ENCODE measurements at regions not wholly inside any gene's neighbourhood (a gene's known extent, or its start where the extent isn't known, plus 50 kb on each side); places are given as distances from the start of the nearest gene placed in this dataset.

DNA sequence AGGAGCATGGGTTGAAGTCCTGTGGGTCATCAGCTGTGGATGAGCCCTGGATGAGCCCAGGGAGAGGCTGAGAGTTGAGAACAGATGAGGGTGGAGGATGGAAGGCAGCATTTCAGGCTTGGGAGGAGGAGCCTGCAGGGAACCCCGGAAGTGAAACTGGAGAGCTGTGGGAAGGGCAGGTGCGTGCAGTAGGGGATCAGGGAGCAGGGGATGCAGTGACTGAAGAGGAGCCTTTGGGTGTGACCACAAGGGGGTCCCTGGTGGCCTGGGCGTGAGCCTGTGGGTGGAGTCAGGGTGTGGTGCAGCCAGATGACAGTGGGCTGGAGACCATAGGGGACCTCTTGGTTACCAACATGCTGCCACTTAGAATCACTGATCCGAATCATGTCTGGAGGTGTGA is 115.5 kb downstream of the PAPOLA start:
- H3K36me3 ChIP-seq = no peaks in the 10 kb centered on the region
- TF ChIP-seq, protein P1, sequence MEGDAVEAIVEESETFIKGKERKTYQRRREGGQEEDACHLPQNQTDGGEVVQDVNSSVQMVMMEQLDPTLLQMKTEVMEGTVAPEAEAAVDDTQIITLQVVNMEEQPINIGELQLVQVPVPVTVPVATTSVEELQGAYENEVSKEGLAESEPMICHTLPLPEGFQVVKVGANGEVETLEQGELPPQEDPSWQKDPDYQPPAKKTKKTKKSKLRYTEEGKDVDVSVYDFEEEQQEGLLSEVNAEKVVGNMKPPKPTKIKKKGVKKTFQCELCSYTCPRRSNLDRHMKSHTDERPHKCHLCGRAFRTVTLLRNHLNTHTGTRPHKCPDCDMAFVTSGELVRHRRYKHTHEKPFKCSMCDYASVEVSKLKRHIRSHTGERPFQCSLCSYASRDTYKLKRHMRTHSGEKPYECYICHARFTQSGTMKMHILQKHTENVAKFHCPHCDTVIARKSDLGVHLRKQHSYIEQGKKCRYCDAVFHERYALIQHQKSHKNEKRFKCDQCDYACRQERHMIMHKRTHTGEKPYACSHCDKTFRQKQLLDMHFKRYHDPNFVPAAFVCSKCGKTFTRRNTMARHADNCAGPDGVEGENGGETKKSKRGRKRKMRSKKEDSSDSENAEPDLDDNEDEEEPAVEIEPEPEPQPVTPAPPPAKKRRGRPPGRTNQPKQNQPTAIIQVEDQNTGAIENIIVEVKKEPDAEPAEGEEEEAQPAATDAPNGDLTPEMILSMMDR (IDR thresholded peaks at IDR 0.05) = no peak
- TF ChIP-seq POLR2A (IDR thresholded peaks at IDR 0.05; ENCODE audit: low read depth) = no peak
- no peak for TF ChIP-seq POLR2AphosphoS5 (IDR thresholded peaks at IDR 0.05)
- TF ChIP-seq EP300 (IDR thresholded peaks at IDR 0.05) = no peak
- peaks cover 0 to 37% (median 1%) of the 10 kb centered on the region in 4 donors for H3K27me3 ChIP-seq
- H3K27ac ChIP-seq (replicated peaks in 1 of 4) = no peak overlapping the region
- no peak overlapping the region for H3K4me3 ChIP-seq
- no peak for DNase-seq (ENCODE audit: extremely low spot score)
- intact Hi-C loops (cut with DNase I) = no loop called here
- H3K9me3 ChIP-seq = no peaks in the 10 kb centered on the region
- 81% methylated on average over 4 of the region's 4 CpGs for WGBS
- H3K4me1 ChIP-seq = no peaks in the 10 kb centered on the region

DNA sequence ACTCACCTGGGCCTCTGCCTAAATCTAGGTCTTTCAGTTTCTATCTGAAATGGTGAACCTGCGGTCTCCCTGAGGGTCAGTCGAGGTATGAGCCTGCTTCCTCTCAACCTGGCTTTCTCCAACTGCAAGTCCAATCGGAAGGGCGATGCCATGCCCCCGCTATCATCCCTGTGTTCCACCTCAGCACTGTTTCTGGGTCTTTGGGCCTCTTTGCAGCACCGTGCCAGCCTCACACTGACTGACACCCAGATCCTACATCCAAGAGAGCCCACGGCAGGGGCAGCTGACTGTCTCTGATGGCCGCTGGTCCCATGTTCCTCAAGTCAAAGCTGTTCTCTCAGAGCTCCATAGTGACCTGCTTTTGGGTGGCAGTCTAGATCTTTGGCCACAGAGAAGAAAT is 120.7 kb downstream of the PAPOLA start:
- intact Hi-C loops (cut with DNase I) = no loop called here

DNA sequence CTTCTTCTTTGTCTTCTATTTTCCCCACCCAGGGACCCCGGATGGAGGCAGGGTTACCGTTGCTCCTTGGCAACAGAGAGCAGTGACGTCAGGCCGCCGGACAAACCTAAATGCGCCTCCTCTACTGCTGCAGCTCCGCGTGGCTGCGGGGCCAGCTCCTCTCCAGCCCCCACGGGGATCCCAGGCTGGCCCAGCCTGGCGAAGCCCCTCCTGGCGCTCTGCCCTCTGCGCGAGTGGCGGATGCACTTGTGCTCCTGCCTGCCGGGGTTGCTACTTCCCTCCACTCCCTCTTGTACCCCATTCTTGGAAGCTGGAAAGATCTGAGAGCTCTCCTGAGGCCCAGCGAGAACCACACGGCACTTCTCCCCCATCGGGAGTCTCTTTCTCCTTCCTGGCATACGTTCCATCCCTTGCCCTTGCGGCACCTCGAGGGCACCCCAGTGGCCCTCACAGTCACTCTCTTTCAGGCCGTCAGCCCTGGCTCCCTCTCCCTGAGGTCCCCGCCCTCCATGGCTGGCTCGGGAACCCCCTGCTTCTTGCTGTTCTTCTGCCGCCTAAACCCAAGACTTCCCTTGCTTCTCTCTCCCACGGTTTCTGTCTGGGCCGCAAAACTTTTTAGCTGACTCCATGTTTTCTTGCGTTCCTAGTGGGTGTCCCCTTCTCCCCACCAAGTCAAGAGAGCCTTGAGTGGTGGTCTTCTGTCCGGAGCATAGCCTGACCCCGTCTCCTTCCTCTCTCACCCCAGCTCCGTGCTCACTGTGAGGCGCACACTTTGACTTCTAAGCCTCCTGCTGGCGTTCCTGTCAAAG is 121.7 kb downstream of the PAPOLA start:
- Histone ChIP-seq H3K36me3 (no peaks in the 10 kb centered on the region), H3K4me1 (no peaks in the 10 kb centered on the region), H3K27ac (replicated peaks in 1 of 4) (no peak overlapping the region), H3K27me3 (peaks cover 0 to 42% (median 4%) of the 10 kb centered on the region in 4 donors), H3K9me3 (no peaks in the 10 kb centered on the region), H3K4me3 (no peak overlapping the region)
- no peak for TF ChIP-seq POLR2AphosphoS5 (IDR thresholded peaks at IDR 0.05)
- TF ChIP-seq POLR2A (IDR thresholded peaks at IDR 0.05; ENCODE audit: low read depth) = no peak
- no peak for TF ChIP-seq EP300 (IDR thresholded peaks at IDR 0.05)
- TF ChIP-seq, protein P1 (IDR thresholded peaks at IDR 0.05) = no peak
- WGBS = 84% methylated on average over 34 of the region's 34 CpGs
- no peak for DNase-seq (ENCODE audit: extremely low spot score)
- intact Hi-C loops (cut with DNase I) = no loop called here

More for the DNA sequence above, 120.7 kb downstream of the PAPOLA start:
- Histone ChIP-seq H3K9me3 (no peaks in the 10 kb centered on the region), H3K27ac (replicated peaks in 1 of 4) (no peak overlapping the region), H3K4me3 (no peak overlapping the region), H3K27me3 (peaks cover 0 to 44% (median 4%) of the 10 kb centered on the region in 4 donors), H3K36me3 (no peaks in the 10 kb centered on the region), H3K4me1 (no peaks in the 10 kb centered on the region)
- no peak for DNase-seq (ENCODE audit: extremely low spot score)
- TF ChIP-seq POLR2A (IDR thresholded peaks at IDR 0.05; ENCODE audit: low read depth) = no peak
- no peak for TF ChIP-seq EP300 (IDR thresholded peaks at IDR 0.05)
- TF ChIP-seq, protein P1 (IDR thresholded peaks at IDR 0.05) = no peak
- TF ChIP-seq POLR2AphosphoS5 (IDR thresholded peaks at IDR 0.05) = no peak
- 88% methylated on average over 8 of the region's 8 CpGs for WGBS

DNA sequence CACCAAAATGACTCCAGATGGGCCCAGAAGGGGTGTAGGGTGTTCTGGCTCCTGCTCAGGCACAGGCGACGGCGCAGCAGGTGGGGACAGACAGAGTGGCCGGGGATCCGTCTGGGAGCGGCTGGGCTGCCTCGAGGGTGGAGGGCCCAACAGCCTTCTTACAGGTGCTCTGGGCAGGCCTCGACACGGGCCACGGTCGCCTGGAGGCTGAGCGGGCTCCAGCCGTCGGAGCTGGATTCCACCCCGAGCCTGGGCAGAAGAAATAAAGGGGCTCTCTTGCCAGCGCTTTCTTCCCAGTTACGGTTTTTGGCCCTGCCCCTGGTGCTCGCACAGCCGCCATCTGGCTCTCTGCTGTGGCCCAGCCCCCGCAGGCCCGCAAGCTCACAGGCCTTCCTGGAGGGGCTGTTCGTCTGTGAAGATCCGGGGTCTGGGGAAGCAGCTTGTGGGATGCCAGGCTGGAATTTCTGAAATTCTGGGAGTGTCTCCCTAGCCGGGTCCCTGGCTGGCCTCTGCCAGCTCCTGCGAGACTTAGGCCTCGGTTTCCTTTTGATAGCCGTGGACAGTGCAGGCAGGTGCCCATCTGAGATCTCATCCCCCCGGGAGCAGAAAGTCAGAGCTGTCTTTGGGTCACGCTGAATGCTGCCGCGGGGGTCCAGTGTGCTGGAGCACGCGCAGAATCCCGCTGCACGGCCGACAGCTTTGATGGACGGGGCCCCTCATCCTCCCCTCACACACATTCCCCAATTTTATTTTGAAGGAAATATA is 122.7 kb downstream of the PAPOLA start:
- Histone ChIP-seq H3K4me3 (no peak overlapping the region), H3K27me3 (peaks cover 0 to 42% (median 4%) of the 10 kb centered on the region in 4 donors), H3K9me3 (peaks cover 0 to under 1% (median 0%) of the 10 kb centered on the region in 4 donors), H3K27ac (replicated peaks in 1 of 4) (no peak overlapping the region), H3K36me3 (no peaks in the 10 kb centered on the region), H3K4me1 (no peaks in the 10 kb centered on the region)
- 78% methylated on average over 13 of the region's 37 CpGs for WGBS
- TF ChIP-seq, protein P1 (IDR thresholded peaks at IDR 0.05) = no peak
- no peak for TF ChIP-seq EP300 (IDR thresholded peaks at IDR 0.05)
- no peak for TF ChIP-seq POLR2A (IDR thresholded peaks at IDR 0.05; ENCODE audit: low read depth)
- TF ChIP-seq POLR2AphosphoS5 (IDR thresholded peaks at IDR 0.05) = no peak
- DNase-seq (ENCODE audit: extremely low spot score) = no peak
- intact Hi-C loops (cut with DNase I) = no loop called here
